ENCODE measurements at regions not wholly inside any gene's neighbourhood (a gene's known extent, or its start where the extent isn't known, plus 50 kb on each side); places are given as distances from the start of the nearest gene placed in this dataset.

GRCh38 chr13:22454586-22454985, 726.2 kb upstream of the SGCG start:
- H4K8ac ChIP-seq (ENCODE audit: low read depth, low read length) = no peak overlapping the region
- no peak overlapping the region for H2AK5ac ChIP-seq (ENCODE audit: low read length)
- H2AFZ ChIP-seq (ENCODE audit: insufficient read depth, low read length, poor library complexity) = no peak overlapping the region
- H3K4me3 ChIP-seq (ENCODE audit: low read depth, low read length) = no peak overlapping the region
- no peak overlapping the region for H3K4me2 ChIP-seq (ENCODE audit: low read length)
- H3K79me2 ChIP-seq (ENCODE audit: control insufficient read depth, insufficient read depth, low read length, poor library complexity) = no peaks in the 10 kb centered on the region
- H3K18ac ChIP-seq (ENCODE audit: low read length) = no peak overlapping the region
- no peak overlapping the region for H4K91ac ChIP-seq (ENCODE audit: low read depth, low read length)
- peaks cover 2 to 6% of the 10 kb centered on the region in 2 experiments for H3K4me1 ChIP-seq (ENCODE audit: control insufficient read depth in 1 of 2, insufficient read depth in 2 of 2, low read length in 2 of 2)
- no peaks in the 10 kb centered on the region for H3K9me3 ChIP-seq (ENCODE audit: insufficient read depth, low read depth, low read length)
- H3K79me1 ChIP-seq (ENCODE audit: low read length) = no peaks in the 10 kb centered on the region
- H2BK120ac ChIP-seq (ENCODE audit: insufficient read depth, low read length, poor library complexity) = no peak overlapping the region
- no peak overlapping the region for H2BK12ac ChIP-seq (ENCODE audit: low read length)
- H3K14ac ChIP-seq (ENCODE audit: low read length) = no peak overlapping the region
- no peak overlapping the region for H4K12ac ChIP-seq (ENCODE audit: low read depth, low read length)
- no peak overlapping the region for H3K23ac ChIP-seq (ENCODE audit: low read length)
- H3K4ac ChIP-seq (ENCODE audit: low read depth, low read length) = no peak overlapping the region
- no peak overlapping the region for H2BK5ac ChIP-seq (ENCODE audit: low read depth, low read length, poor library complexity)
- WGBS (ENCODE audit: extremely low coverage, insufficient coverage, insufficient read length) = no CpG with 5 or more reads among the region's 3 CpGs
- no peak overlapping the region for H3K9ac ChIP-seq (ENCODE audit: low read length)
- no peak overlapping the region for H3K27ac ChIP-seq (ENCODE audit: low read depth, low read length)
- no peaks in the 10 kb centered on the region for H3K36me3 ChIP-seq (ENCODE audit: control insufficient read depth in 1 of 2, insufficient read depth in 2 of 2, low read length in 2 of 2)
- no peaks in the 10 kb centered on the region for H3K27me3 ChIP-seq (ENCODE audit: insufficient read depth, low read length)
- peak in 1 of 2 donors; percentile 2 for DNase-seq

DNA sequence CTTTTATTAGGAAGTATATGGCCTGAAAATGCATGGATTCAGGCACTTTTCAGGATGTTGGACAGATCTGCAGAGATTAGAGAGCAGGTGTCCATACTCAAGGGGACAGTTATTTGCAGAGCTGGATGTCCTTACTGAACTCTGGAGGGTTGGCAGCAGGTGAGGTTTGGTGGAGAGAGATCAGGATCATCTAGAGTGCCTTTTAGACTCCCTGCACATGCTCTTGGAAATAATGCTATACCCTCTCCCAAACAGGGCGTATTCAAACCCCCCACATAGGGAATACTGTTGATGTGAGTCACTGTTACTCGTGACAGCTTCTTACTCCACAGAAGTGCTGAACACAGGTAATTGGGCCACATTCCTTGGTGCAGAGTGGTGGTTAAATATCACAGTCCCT, 725.7 kb upstream of the SGCG start:
- Histone ChIP-seq H3K18ac (ENCODE audit: low read length) (no peak overlapping the region), H3K9ac (ENCODE audit: low read length) (no peak overlapping the region)
- no CpG with 5 or more reads among the region's 2 CpGs for WGBS (ENCODE audit: extremely low coverage, insufficient coverage, insufficient read length)

DNA sequence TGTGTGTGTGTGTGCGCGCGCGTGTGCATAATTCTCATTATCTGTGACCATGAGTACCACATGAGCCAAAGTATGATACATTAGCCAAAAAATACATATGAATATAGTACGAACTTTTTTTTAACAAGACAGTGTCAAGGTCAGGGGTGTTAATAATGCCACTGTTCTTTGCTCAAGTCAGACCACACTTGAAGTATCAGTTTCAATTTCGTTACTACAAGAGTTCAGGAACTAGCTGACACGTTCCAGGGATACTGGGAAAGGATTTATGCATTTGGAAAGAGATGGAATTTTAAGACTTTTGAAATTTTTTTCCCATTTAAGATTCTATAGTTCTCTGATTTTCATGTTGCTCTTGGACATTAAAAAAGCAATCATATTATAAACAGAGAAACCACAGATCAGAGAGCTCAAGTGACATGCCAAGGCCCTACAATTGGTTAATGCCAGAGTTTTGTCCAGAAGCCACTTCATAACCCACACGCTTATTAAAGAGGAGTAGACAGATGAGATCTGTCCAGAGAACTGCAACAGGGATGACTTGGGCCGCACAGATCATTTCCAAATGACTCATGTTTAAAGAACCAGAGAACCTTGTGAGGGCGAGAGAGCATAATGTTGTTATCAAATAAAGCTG, 718.8 kb upstream of the SGCG start:
- Histone ChIP-seq H2BK120ac (ENCODE audit: insufficient read depth, low read length, poor library complexity) (no peak overlapping the region), H3K14ac (ENCODE audit: low read length) (no peak overlapping the region), H3K27me3 (ENCODE audit: insufficient read depth, low read length) (no peaks in the 10 kb centered on the region), H3K9ac (ENCODE audit: low read length) (no peak overlapping the region), H4K91ac (ENCODE audit: low read depth, low read length) (no peak overlapping the region), H3K23ac (ENCODE audit: low read length) (no peak overlapping the region), H2AK5ac (ENCODE audit: low read length) (no peak overlapping the region), H3K36me3 (ENCODE audit: control insufficient read depth in 1 of 2, insufficient read depth in 2 of 2, low read length in 2 of 2) (no peaks in the 10 kb centered on the region), H3K18ac (ENCODE audit: low read length) (no peak overlapping the region), H3K9me3 (ENCODE audit: insufficient read depth, low read depth, low read length) (no peaks in the 10 kb centered on the region), H2AFZ (ENCODE audit: insufficient read depth, low read length, poor library complexity) (no peak overlapping the region), H4K8ac (ENCODE audit: low read depth, low read length) (no peak overlapping the region), H3K4me1 (ENCODE audit: control insufficient read depth in 1 of 2, insufficient read depth in 2 of 2, low read length in 2 of 2) (peaks cover 0 to 3% of the 10 kb centered on the region in 2 experiments), H4K12ac (ENCODE audit: low read depth, low read length) (no peak overlapping the region), H3K4ac (ENCODE audit: low read depth, low read length) (no peak overlapping the region), H3K4me3 (ENCODE audit: low read depth, low read length) (no peak overlapping the region), H3K27ac (ENCODE audit: low read depth, low read length) (no peak overlapping the region), H3K4me2 (ENCODE audit: low read length) (no peak overlapping the region), H2BK12ac (ENCODE audit: low read length) (no peak overlapping the region), H2BK5ac (ENCODE audit: low read depth, low read length, poor library complexity) (no peak overlapping the region), H3K79me1 (ENCODE audit: low read length) (no peaks in the 10 kb centered on the region), H3K79me2 (ENCODE audit: control insufficient read depth, insufficient read depth, low read length, poor library complexity) (no peaks in the 10 kb centered on the region)
- WGBS (ENCODE audit: extremely low coverage, insufficient coverage, insufficient read length) = no CpG with 5 or more reads among the region's 10 CpGs
- no peak for DNase-seq

More for the DNA sequence above, 725.7 kb upstream of the SGCG start:
- H4K8ac ChIP-seq (ENCODE audit: low read depth, low read length) = no peak overlapping the region
- no peaks in the 10 kb centered on the region for H3K79me1 ChIP-seq (ENCODE audit: low read length)
- H3K4ac ChIP-seq (ENCODE audit: low read depth, low read length) = no peak overlapping the region
- no peaks in the 10 kb centered on the region for H3K27me3 ChIP-seq (ENCODE audit: insufficient read depth, low read length)
- H3K27ac ChIP-seq (ENCODE audit: low read depth, low read length) = no peak overlapping the region
- H3K4me1 ChIP-seq (ENCODE audit: control insufficient read depth in 1 of 2, insufficient read depth in 2 of 2, low read length in 2 of 2) = peaks cover 2 to 6% of the 10 kb centered on the region in 2 experiments
- no peak overlapping the region for H4K91ac ChIP-seq (ENCODE audit: low read depth, low read length)
- no peak overlapping the region for H3K14ac ChIP-seq (ENCODE audit: low read length)
- no peak overlapping the region for H3K23ac ChIP-seq (ENCODE audit: low read length)
- no peak overlapping the region for H3K4me2 ChIP-seq (ENCODE audit: low read length)
- no peaks in the 10 kb centered on the region for H3K79me2 ChIP-seq (ENCODE audit: control insufficient read depth, insufficient read depth, low read length, poor library complexity)
- no peaks in the 10 kb centered on the region for H3K9me3 ChIP-seq (ENCODE audit: insufficient read depth, low read depth, low read length)
- no peak overlapping the region for H2AFZ ChIP-seq (ENCODE audit: insufficient read depth, low read length, poor library complexity)
- H3K4me3 ChIP-seq (ENCODE audit: low read depth, low read length) = no peak overlapping the region
- no peak overlapping the region for H2BK5ac ChIP-seq (ENCODE audit: low read depth, low read length, poor library complexity)
- H3K36me3 ChIP-seq (ENCODE audit: control insufficient read depth in 1 of 2, insufficient read depth in 2 of 2, low read length in 2 of 2) = no peaks in the 10 kb centered on the region
- H2BK120ac ChIP-seq (ENCODE audit: insufficient read depth, low read length, poor library complexity) = no peak overlapping the region
- H2AK5ac ChIP-seq (ENCODE audit: low read length) = no peak overlapping the region
- no peak for DNase-seq
- H2BK12ac ChIP-seq (ENCODE audit: low read length) = no peak overlapping the region
- H4K12ac ChIP-seq (ENCODE audit: low read depth, low read length) = no peak overlapping the region

GRCh38 chr13:22463089-22463488, 717.7 kb upstream of the SGCG start:
- Histone ChIP-seq H3K36me3 (ENCODE audit: control insufficient read depth in 1 of 2, insufficient read depth in 2 of 2, low read length in 2 of 2) (no peaks in the 10 kb centered on the region), H3K4me2 (ENCODE audit: low read length) (no peak overlapping the region), H3K4ac (ENCODE audit: low read depth, low read length) (no peak overlapping the region), H3K79me2 (ENCODE audit: control insufficient read depth, insufficient read depth, low read length, poor library complexity) (no peaks in the 10 kb centered on the region), H3K9me3 (ENCODE audit: insufficient read depth, low read depth, low read length) (no peaks in the 10 kb centered on the region), H3K27me3 (ENCODE audit: insufficient read depth, low read length) (no peaks in the 10 kb centered on the region), H3K9ac (ENCODE audit: low read length) (no peak overlapping the region), H4K12ac (ENCODE audit: low read depth, low read length) (no peak overlapping the region), H4K8ac (ENCODE audit: low read depth, low read length) (no peak overlapping the region), H3K27ac (ENCODE audit: low read depth, low read length) (no peak overlapping the region), H3K14ac (ENCODE audit: low read length) (no peak overlapping the region), H4K91ac (ENCODE audit: low read depth, low read length) (no peak overlapping the region), H3K18ac (ENCODE audit: low read length) (no peak overlapping the region), H3K79me1 (ENCODE audit: low read length) (no peaks in the 10 kb centered on the region), H3K4me1 (ENCODE audit: control insufficient read depth in 1 of 2, insufficient read depth in 2 of 2, low read length in 2 of 2) (peaks cover 0 to under 1% of the 10 kb centered on the region in 2 experiments), H2BK5ac (ENCODE audit: low read depth, low read length, poor library complexity) (no peak overlapping the region), H3K23ac (ENCODE audit: low read length) (no peak overlapping the region), H2AFZ (ENCODE audit: insufficient read depth, low read length, poor library complexity) (no peak overlapping the region), H2AK5ac (ENCODE audit: low read length) (no peak overlapping the region), H2BK120ac (ENCODE audit: insufficient read depth, low read length, poor library complexity) (no peak overlapping the region), H3K4me3 (ENCODE audit: low read depth, low read length) (no peak overlapping the region), H2BK12ac (ENCODE audit: low read length) (no peak overlapping the region)
- no peak for DNase-seq
- WGBS (ENCODE audit: extremely low coverage, insufficient coverage, insufficient read length) = no CpG with 5 or more reads among the region's 2 CpGs
